ENCODE measurements at regions not wholly inside any gene's neighbourhood (a gene's known extent, or its start where the extent isn't known, plus 50 kb on each side); places are given as distances from the start of the nearest gene placed in this dataset.

DNA sequence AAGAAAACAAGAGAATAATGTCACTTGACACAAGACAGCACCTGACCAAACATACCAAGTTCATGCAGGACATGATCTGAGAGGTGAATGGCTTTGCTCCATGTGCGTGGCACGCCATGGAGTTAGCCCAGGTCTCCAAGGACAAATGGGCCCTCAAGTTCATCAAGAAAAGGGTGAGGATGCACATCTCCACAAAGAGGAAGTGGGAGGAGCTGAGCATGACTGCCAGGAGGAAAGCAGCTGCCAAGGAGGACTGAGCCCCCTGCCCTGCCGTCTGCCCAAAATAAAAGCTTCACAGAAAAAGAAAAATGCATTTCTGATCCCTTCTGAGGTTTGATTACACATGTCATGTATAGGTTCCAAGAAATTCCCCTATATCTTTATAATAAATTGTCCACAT lies 82.0 kb upstream of the TSHZ2 start:
- Histone ChIP-seq H3K9me3 (ENCODE audit: low read length) (no peaks in the 10 kb centered on the region), H3K27me3 (ENCODE audit: insufficient read depth, low read length) (peaks cover 2% of the 10 kb centered on the region), H3K4me1 (ENCODE audit: insufficient read depth, low read length) (peaks cover 4% of the 10 kb centered on the region), H2AFZ (ENCODE audit: low read depth, low read length) (no peak overlapping the region), H3K36me3 (ENCODE audit: insufficient read depth, low read length) (no peaks in the 10 kb centered on the region), H3K4me3 (ENCODE audit: low read length) (no peak overlapping the region)

DNA sequence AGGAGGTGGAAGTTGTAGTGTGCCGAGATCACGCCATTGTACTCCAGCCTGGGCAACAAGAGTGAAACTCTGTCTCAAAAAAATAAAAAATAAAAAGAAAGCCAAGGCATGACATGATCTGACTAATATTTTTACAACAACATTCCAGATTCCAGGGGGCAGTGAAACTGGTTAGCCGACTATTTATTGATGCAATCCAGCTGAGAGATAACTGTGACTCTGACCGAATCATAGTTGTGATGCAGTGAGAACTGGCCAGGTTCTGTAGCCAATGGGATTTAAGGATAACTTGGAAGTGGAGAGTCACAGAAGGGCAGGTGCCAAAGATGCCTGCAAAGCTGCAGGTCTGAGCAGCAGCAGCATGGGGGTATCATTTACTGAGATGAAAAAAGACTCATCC lies 82.9 kb upstream of the TSHZ2 start:
- Histone ChIP-seq H3K4me3 (ENCODE audit: low read length) (no peak overlapping the region), H3K4me1 (ENCODE audit: insufficient read depth, low read length) (no peaks in the 10 kb centered on the region), H3K9me3 (ENCODE audit: low read length) (no peaks in the 10 kb centered on the region), H3K27me3 (ENCODE audit: insufficient read depth, low read length) (peaks cover 2% of the 10 kb centered on the region), H3K36me3 (ENCODE audit: insufficient read depth, low read length) (no peaks in the 10 kb centered on the region), H2AFZ (ENCODE audit: low read depth, low read length) (no peak overlapping the region)

DNA sequence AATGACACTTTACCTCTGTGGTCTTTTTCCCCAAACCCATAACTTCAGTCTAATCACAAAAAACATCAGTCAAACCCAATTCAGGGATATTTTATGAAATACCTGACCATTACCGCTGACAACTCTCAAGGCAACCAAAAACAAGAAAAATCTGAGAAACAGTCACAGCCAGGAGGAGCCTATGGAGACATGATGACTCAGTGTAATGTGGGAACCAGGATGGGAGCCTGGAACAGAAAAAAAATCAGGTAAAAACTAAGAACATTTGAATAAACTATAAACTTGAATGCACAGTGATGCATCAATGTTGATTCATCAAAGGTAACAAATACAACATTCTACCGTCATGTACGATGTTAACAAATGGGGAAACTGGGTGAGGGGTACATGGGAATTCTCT lies 84.1 kb upstream of the TSHZ2 start:
- Histone ChIP-seq H3K4me3 (ENCODE audit: low read length) (no peak overlapping the region), H3K27me3 (ENCODE audit: insufficient read depth, low read length) (peaks cover 2% of the 10 kb centered on the region), H3K36me3 (ENCODE audit: insufficient read depth, low read length) (no peaks in the 10 kb centered on the region), H3K9me3 (ENCODE audit: low read length) (no peaks in the 10 kb centered on the region), H3K4me1 (ENCODE audit: insufficient read depth, low read length) (no peaks in the 10 kb centered on the region), H2AFZ (ENCODE audit: low read depth, low read length) (no peak overlapping the region)

- Histone ChIP-seq H3K9me3 (ENCODE audit: low read length) (no peaks in the 10 kb centered on the region), H3K4me3 (ENCODE audit: low read length) (no peak overlapping the region), H2AFZ (ENCODE audit: low read depth, low read length) (no peak overlapping the region), H3K27me3 (ENCODE audit: insufficient read depth, low read length) (no peaks in the 10 kb centered on the region), H3K36me3 (ENCODE audit: insufficient read depth, low read length) (no peaks in the 10 kb centered on the region), H3K4me1 (ENCODE audit: insufficient read depth, low read length) (no peaks in the 10 kb centered on the region)
Observed at GRCh38 chr20:52880997-52881396, 91.2 kb upstream of the TSHZ2 start.

DNA sequence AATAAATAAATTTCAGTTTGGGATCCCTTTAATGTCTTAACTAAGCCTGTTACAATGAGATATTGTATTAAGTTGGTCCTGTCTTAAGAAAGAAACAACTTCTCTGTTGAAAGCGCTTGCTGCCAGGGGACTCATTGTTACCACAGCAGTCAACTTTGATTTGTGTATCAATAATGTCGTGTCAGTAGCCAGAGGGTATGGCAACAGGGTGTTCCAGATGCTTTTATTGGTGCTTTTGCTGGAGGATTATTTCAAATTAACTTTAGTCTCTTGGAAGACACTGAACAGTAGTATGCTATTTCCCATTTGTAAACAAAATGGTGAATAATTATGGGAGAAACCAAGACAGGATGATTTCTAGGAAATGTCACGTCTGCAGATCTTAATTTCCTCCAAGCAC lies 91.9 kb upstream of the TSHZ2 start:
- Histone ChIP-seq H3K4me1 (ENCODE audit: insufficient read depth, low read length) (no peaks in the 10 kb centered on the region), H3K27me3 (ENCODE audit: insufficient read depth, low read length) (no peaks in the 10 kb centered on the region), H3K4me3 (ENCODE audit: low read length) (no peak overlapping the region), H3K36me3 (ENCODE audit: insufficient read depth, low read length) (no peaks in the 10 kb centered on the region), H2AFZ (ENCODE audit: low read depth, low read length) (no peak overlapping the region), H3K9me3 (ENCODE audit: low read length) (no peaks in the 10 kb centered on the region)

DNA sequence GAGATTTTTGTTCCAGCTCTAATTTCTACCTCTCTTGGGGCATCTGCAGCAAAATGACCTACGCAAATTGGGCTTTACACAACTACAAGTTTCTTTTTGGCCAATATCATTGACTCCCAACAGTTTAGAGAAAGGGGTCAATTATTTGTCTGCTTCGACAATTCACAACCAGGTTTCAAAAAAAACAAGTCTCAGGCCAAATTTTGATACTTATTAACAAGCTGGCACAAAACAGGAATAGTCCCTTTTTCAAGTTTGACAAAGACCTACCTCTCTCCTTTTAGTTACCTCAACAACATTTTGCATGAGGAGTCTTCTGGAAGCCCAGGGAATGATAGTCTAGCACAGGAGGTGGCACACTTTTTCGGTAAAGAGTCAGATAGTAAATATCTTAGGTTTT lies 97.9 kb upstream of the TSHZ2 start:
- Histone ChIP-seq H3K4me1 (ENCODE audit: insufficient read depth, low read length) (no peaks in the 10 kb centered on the region), H3K36me3 (ENCODE audit: insufficient read depth, low read length) (no peaks in the 10 kb centered on the region), H3K4me3 (ENCODE audit: low read length) (no peak overlapping the region), H2AFZ (ENCODE audit: low read depth, low read length) (no peak overlapping the region), H3K27me3 (ENCODE audit: insufficient read depth, low read length) (no peaks in the 10 kb centered on the region), H3K9me3 (ENCODE audit: low read length) (no peaks in the 10 kb centered on the region)

GRCh38 chr20:52869698-52870501 lies 102.3 kb upstream of the TSHZ2 start:
- no peaks in the 10 kb centered on the region for H3K27me3 ChIP-seq (ENCODE audit: insufficient read depth, low read length)

GRCh38 chr20:52869276-52869675 lies 102.9 kb upstream of the TSHZ2 start:
- H3K9me3 ChIP-seq (ENCODE audit: low read length): no peaks in the 10 kb centered on the region
- peaks cover 2% of the 10 kb centered on the region for H3K4me1 ChIP-seq (ENCODE audit: insufficient read depth, low read length)
- no peaks in the 10 kb centered on the region for H3K36me3 ChIP-seq (ENCODE audit: insufficient read depth, low read length)
- H3K27me3 ChIP-seq (ENCODE audit: insufficient read depth, low read length): no peaks in the 10 kb centered on the region
- no peak overlapping the region for H2AFZ ChIP-seq (ENCODE audit: low read depth, low read length)
- H3K4me3 ChIP-seq (ENCODE audit: low read length): no peak overlapping the region

More at GRCh38 chr20:52869698-52870501, 102.3 kb upstream of the TSHZ2 start:
- no peak overlapping the region for H3K4me3 ChIP-seq (ENCODE audit: low read length)
- no peaks in the 10 kb centered on the region for H3K9me3 ChIP-seq (ENCODE audit: low read length)
- H3K36me3 ChIP-seq (ENCODE audit: insufficient read depth, low read length): no peaks in the 10 kb centered on the region
- no peak overlapping the region for H2AFZ ChIP-seq (ENCODE audit: low read depth, low read length)
- H3K4me1 ChIP-seq (ENCODE audit: insufficient read depth, low read length): peaks cover 2% of the 10 kb centered on the region

- H3K4me1 ChIP-seq (ENCODE audit: insufficient read depth, low read length): peaks cover 2% of the 10 kb centered on the region
- H3K36me3 ChIP-seq (ENCODE audit: insufficient read depth, low read length): no peaks in the 10 kb centered on the region
- no peak overlapping the region for H3K4me3 ChIP-seq (ENCODE audit: low read length)
- H3K27me3 ChIP-seq (ENCODE audit: insufficient read depth, low read length): no peaks in the 10 kb centered on the region
- no peak overlapping the region for H2AFZ ChIP-seq (ENCODE audit: low read depth, low read length)
- no peaks in the 10 kb centered on the region for H3K9me3 ChIP-seq (ENCODE audit: low read length)
Observed at GRCh38 chr20:52867305-52867704, 104.9 kb upstream of the TSHZ2 start.

DNA sequence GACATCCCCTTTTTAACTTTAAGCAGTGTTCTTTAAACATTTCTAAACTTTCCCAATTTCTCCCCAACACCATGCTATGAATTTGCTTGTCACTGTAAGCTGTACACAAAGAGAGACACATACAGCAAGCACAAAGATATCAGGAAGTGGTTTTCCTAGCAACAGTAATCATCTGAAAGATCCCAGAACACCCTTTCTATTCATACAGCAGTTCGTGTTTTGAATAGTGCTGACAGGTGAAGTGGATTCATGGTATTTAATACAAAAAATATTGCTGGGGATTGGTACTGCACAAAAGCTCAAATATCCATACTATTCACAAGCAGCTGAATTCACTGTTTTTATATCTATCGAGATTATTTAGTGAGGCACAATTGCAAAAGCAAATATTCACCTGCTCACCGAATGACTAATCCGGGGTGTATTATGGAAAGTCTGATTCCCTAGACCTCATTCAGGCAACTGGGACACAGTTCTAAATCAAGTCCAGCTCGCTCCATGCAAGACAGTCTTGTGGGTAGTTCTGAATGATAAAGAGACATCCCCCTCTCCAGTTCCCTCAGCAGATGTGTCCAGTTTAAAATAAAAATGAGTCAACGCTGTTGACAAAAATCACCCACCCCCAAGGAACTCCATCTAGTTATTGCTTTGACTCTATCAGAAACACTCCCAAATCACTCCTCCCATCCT lies 107.1 kb upstream of the TSHZ2 start:
- Histone ChIP-seq H3K27me3 (ENCODE audit: insufficient read depth, low read length) (no peaks in the 10 kb centered on the region), H3K4me3 (ENCODE audit: low read length) (no peak overlapping the region), H2AFZ (ENCODE audit: low read depth, low read length) (no peak overlapping the region), H3K9me3 (ENCODE audit: low read length) (no peaks in the 10 kb centered on the region), H3K36me3 (ENCODE audit: insufficient read depth, low read length) (no peaks in the 10 kb centered on the region), H3K4me1 (ENCODE audit: insufficient read depth, low read length) (peaks cover 2% of the 10 kb centered on the region)

GRCh38 chr20:52859156-52859876 lies 112.8 kb upstream of the TSHZ2 start:
- H3K36me3 ChIP-seq (ENCODE audit: insufficient read depth, low read length): no peaks in the 10 kb centered on the region
- H3K9me3 ChIP-seq (ENCODE audit: low read length): no peaks in the 10 kb centered on the region
- H3K4me3 ChIP-seq (ENCODE audit: low read length): no peak overlapping the region
- H2AFZ ChIP-seq (ENCODE audit: low read depth, low read length): no peak overlapping the region
- H3K27me3 ChIP-seq (ENCODE audit: insufficient read depth, low read length): no peaks in the 10 kb centered on the region
- H3K4me1 ChIP-seq (ENCODE audit: insufficient read depth, low read length): peaks cover 7% of the 10 kb centered on the region

- Histone ChIP-seq H2AFZ (ENCODE audit: low read depth, low read length) (no peak overlapping the region), H3K4me1 (ENCODE audit: insufficient read depth, low read length) (peaks cover 7% of the 10 kb centered on the region), H3K4me3 (ENCODE audit: low read length) (no peak overlapping the region), H3K9me3 (ENCODE audit: low read length) (no peaks in the 10 kb centered on the region), H3K27me3 (ENCODE audit: insufficient read depth, low read length) (no peaks in the 10 kb centered on the region), H3K36me3 (ENCODE audit: insufficient read depth, low read length) (no peaks in the 10 kb centered on the region)
Observed at GRCh38 chr20:52852714-52853113, 119.4 kb upstream of the TSHZ2 start.

- H2AFZ ChIP-seq (ENCODE audit: low read depth, low read length): no peak overlapping the region
- no peak overlapping the region for H3K4me3 ChIP-seq (ENCODE audit: low read length)
- no peaks in the 10 kb centered on the region for H3K9me3 ChIP-seq (ENCODE audit: low read length)
- no peaks in the 10 kb centered on the region for H3K36me3 ChIP-seq (ENCODE audit: insufficient read depth, low read length)
- peaks cover 18% of the 10 kb centered on the region for H3K4me1 ChIP-seq (ENCODE audit: insufficient read depth, low read length)
- no peaks in the 10 kb centered on the region for H3K27me3 ChIP-seq (ENCODE audit: insufficient read depth, low read length)
Observed at GRCh38 chr20:52847731-52848359, 124.3 kb upstream of the TSHZ2 start.
